WTC11 (cell line): ENCODE measurements at regions not wholly inside any gene's neighbourhood (a gene's known extent, or its start where the extent isn't known, plus 50 kb on each side); places are given as distances from the start of the nearest gene placed in this dataset.
"Not testable (repeated sequence)": the region's sequence is repeated elsewhere in the genome, so short reads cannot be mapped to it uniquely, and the experiment has no call there.

Experiments
- CREB1 ChIP-seq: sonication (generic); formaldehyde crosslinking; IDR thresholded peaks from 2 replicates; pipeline ENCODE4 v1.8.0; 2023; ENCODE audit warnings: mild to moderate bottlenecking, missing genetic modification reagents
- CTCF ChIP-seq: fragments of 200-600 bp; IDR thresholded peaks from 2 replicates; pipeline ENCODE4 v1.8.0; 2022; ENCODE audit warnings: antibody characterized with exemption
- ETV6 ChIP-seq: sonication (generic); formaldehyde crosslinking; IDR thresholded peaks from 2 replicates; pipeline ENCODE4 v1.8.1; 2022; ENCODE audit warnings: mild to moderate bottlenecking, missing genetic modification reagents
- JUN ChIP-seq: sonication (generic); formaldehyde crosslinking; IDR thresholded peaks from 2 replicates; pipeline ENCODE4 v1.8.0; 2023; ENCODE audit warnings: mild to moderate bottlenecking, missing genetic modification reagents
- NR1H2 ChIP-seq: sonication (generic); formaldehyde crosslinking; IDR thresholded peaks from 2 replicates; pipeline ENCODE4 v1.9.0; 2021; ENCODE audit warnings: mild to moderate bottlenecking, moderate library complexity, missing genetic modification reagents
- NR2C2 ChIP-seq: sonication (generic); formaldehyde crosslinking; IDR thresholded peaks from 2 replicates; pipeline ENCODE4 v1.8.0; 2022; ENCODE audit warnings: mild to moderate bottlenecking, missing genetic modification reagents
- ZNF232 ChIP-seq: sonication (generic); formaldehyde crosslinking; IDR thresholded peaks from 2 replicates; pipeline ENCODE4 v1.8.0; 2022; ENCODE audit warnings: mild to moderate bottlenecking, missing genetic modification reagents
- ZSCAN18 ChIP-seq: fragments of 250-450 bp; sonication (Bioruptor Pico); IDR thresholded peaks from 2 replicates; pipeline ENCODE4 v2.1.2; 2022; ENCODE audit warnings: mild to moderate bottlenecking, moderate library complexity
- TF ChIP-seq, protein P1 (sequence below): sonication (generic); formaldehyde crosslinking; IDR thresholded peaks from 2 replicates; pipeline ENCODE4 v1.8.1; 2022; ENCODE audit warnings: low read depth, mild to moderate bottlenecking, moderate library complexity, missing genetic modification reagents, borderline replicate concordance
- TF ChIP-seq, protein P2 (sequence below): sonication (generic); formaldehyde crosslinking; IDR thresholded peaks from 2 replicates; pipeline ENCODE4 v1.8.1; 2023; ENCODE audit warnings: mild to moderate bottlenecking, missing genetic modification reagents, moderate library complexity
- TF ChIP-seq, protein P3 (sequence below): sonication (generic); formaldehyde crosslinking; IDR thresholded peaks from 2 replicates; pipeline ENCODE4 v1.8.0; 2022; ENCODE audit warnings: mild to moderate bottlenecking, missing genetic modification reagents

- TF ChIP-seq NR1H2 (CRISPR knock-in tag); CTCF; ZSCAN18 (CRISPR knock-in tag); ETV6 (CRISPR knock-in tag); NR2C2; ZNF232 (CRISPR knock-in tag); CREB1; JUN (CRISPR knock-in tag): not testable (repeated sequence)
- TF ChIP-seq, protein P1, sequence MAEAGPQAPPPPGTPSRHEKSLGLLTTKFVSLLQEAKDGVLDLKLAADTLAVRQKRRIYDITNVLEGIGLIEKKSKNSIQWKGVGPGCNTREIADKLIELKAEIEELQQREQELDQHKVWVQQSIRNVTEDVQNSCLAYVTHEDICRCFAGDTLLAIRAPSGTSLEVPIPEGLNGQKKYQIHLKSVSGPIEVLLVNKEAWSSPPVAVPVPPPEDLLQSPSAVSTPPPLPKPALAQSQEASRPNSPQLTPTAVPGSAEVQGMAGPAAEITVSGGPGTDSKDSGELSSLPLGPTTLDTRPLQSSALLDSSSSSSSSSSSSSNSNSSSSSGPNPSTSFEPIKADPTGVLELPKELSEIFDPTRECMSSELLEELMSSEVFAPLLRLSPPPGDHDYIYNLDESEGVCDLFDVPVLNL (CRISPR knock-in tag) = not testable (repeated sequence)
- TF ChIP-seq, protein P2, sequence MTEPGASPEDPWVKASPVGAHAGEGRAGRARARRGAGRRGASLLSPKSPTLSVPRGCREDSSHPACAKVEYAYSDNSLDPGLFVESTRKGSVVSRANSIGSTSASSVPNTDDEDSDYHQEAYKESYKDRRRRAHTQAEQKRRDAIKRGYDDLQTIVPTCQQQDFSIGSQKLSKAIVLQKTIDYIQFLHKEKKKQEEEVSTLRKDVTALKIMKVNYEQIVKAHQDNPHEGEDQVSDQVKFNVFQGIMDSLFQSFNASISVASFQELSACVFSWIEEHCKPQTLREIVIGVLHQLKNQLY (CRISPR knock-in tag) = not testable (repeated sequence)
- TF ChIP-seq, protein P3, sequence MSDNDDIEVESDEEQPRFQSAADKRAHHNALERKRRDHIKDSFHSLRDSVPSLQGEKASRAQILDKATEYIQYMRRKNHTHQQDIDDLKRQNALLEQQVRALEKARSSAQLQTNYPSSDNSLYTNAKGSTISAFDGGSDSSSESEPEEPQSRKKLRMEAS = not testable (repeated sequence)
Measured at GRCh38 chr21:9795291-9795690, 726.1 kb upstream of the TPTE start.
